IMR-90 (cell line): ENCODE measurements at regions not wholly inside any gene's neighbourhood (a gene's known extent, or its start where the extent isn't known, plus 50 kb on each side); places are given as distances from the start of the nearest gene placed in this dataset.

Source experiments
- ATAC-seq: fragments of 200-7000 bp; cut with Tn5 transposase; 2 replicates; pipeline ENCODE4 v1.9.1; 2020; ENCODE audit warnings: low read depth, mild to moderate bottlenecking, moderate library complexity
- BruUV-seq: library from RNA; stranded (reverse); fragments of 400-500 nt; replicated peaks from 2 replicates; lab custom pipeline; 2021; lab: Mats Ljungman, UMichigan
- CTCF ChIA-PET: fragments of 300-600 bp; formaldehyde crosslinking; extraction: SDS; loops from one replicate; lab custom pipeline; 2021; ENCODE audit warnings: antibody characterized with exemption; lab: Yijun Ruan, JAX
- POLR2A ChIA-PET: fragments of 300-600 bp; sonication (Branson Sonifier 250); formaldehyde crosslinking; loops from one replicate; lab custom pipeline; 2022; ENCODE audit warnings: antibody characterized with exemption; ENCODE audit not compliant: unreplicated experiment; lab: Charles Lee
- DNase-seq: peaks from one replicate; pipeline ENCODE4 v3.0.0; 2013
- H2AFZ ChIP-seq: replicated peaks from 2 replicates; pipeline ENCODE3; 2013; ENCODE audit warnings: low read length, mild to moderate bottlenecking; ENCODE audit not compliant: poor library complexity
- H2AK5ac ChIP-seq: 2 replicates; pipeline ENCODE4 v1.6.1; 2013; ENCODE audit warnings: low read depth, low read length, inconsistent platforms
- H2AK9ac ChIP-seq: replicated peaks from 2 replicates; pipeline ENCODE3; 2013; ENCODE audit warnings: mild to moderate bottlenecking, low read depth, low read length, moderate library complexity; ENCODE audit not compliant: poor library complexity
- H2BK120ac ChIP-seq: 2 replicates; pipeline ENCODE4 v1.6.1; 2013; ENCODE audit warnings: low read depth, low read length, inconsistent platforms
- H2BK15ac ChIP-seq: 3 replicates; pipeline ENCODE4 v1.6.1; 2013; ENCODE audit warnings: low read depth, low read length, inconsistent platforms
- H2BK20ac ChIP-seq: 2 replicates; pipeline ENCODE4 v1.6.1; 2013; ENCODE audit warnings: low read depth, mild to moderate bottlenecking, inconsistent platforms, low read length, moderate library complexity
- H2BK5ac ChIP-seq: 2 replicates; pipeline ENCODE4 v1.6.1; 2013; ENCODE audit warnings: mild to moderate bottlenecking, low read depth, low read length, inconsistent platforms; ENCODE audit not compliant: poor library complexity, severe bottlenecking
- H3K14ac ChIP-seq: replicated peaks from 2 replicates; pipeline ENCODE4 v1.6.1; 2013; ENCODE audit warnings: low read depth, low read length, inconsistent platforms
- H3K18ac ChIP-seq: 2 replicates; pipeline ENCODE4 v1.6.1; 2013; ENCODE audit warnings: low read depth, low read length, control low read depth
- H3K23ac ChIP-seq: 2 replicates; pipeline ENCODE4 v1.6.1; 2013; ENCODE audit warnings: low read depth, low read length, inconsistent platforms
- H3K27ac ChIP-seq: 2 replicates; pipeline ENCODE4 v1.5.1; 2013; ENCODE audit warnings: mild to moderate bottlenecking, control low read depth, low read length; ENCODE audit not compliant: insufficient read depth
- H3K27me3 ChIP-seq: 2 replicates; pipeline ENCODE4 v1.6.1; 2013; ENCODE audit warnings: low read length; ENCODE audit not compliant: control insufficient read depth, insufficient read depth
- H3K36me3 ChIP-seq: 2 replicates; pipeline ENCODE4 v1.6.1; 2013; ENCODE audit warnings: low read length, mixed read lengths; ENCODE audit not compliant: control insufficient read depth, insufficient read depth
- H3K4ac ChIP-seq: 2 replicates; pipeline ENCODE4 v1.6.1; 2013; ENCODE audit warnings: low read depth, low read length, inconsistent platforms
- H3K4me1 ChIP-seq: 2 replicates; pipeline ENCODE4 v1.6.1; 2013; ENCODE audit warnings: low read length, mixed read lengths; ENCODE audit not compliant: control insufficient read depth, insufficient read depth
- H3K4me2 ChIP-seq: 2 replicates; pipeline ENCODE4 v1.6.1; 2013; ENCODE audit warnings: low read depth, mild to moderate bottlenecking, control low read depth, low read length, moderate library complexity
- H3K4me3 ChIP-seq: 2 replicates; pipeline ENCODE4 v1.5.1; 2013; ENCODE audit warnings: low read depth, mild to moderate bottlenecking, control low read depth, low read length, moderate library complexity; ENCODE audit not compliant: insufficient read depth
- H3K56ac ChIP-seq: 2 replicates; pipeline ENCODE4 v1.6.1; 2013; ENCODE audit warnings: low read length, inconsistent platforms; ENCODE audit not compliant: insufficient read depth; ENCODE audit errors: extremely low read depth
- H3K79me1 ChIP-seq, 2 experiments: 2 replicates each; pipeline ENCODE4 v1.6.1; 2013; ENCODE audit warnings: low read length in 2 of 2, inconsistent platforms in 1 of 2, low read depth in 1 of 2
- H3K9ac ChIP-seq: 2 replicates; pipeline ENCODE4 v1.6.1; 2013; ENCODE audit warnings: low read depth, low read length, control low read depth
- H3K9me1 ChIP-seq: 2 replicates; pipeline ENCODE4 v1.6.1; 2013; ENCODE audit warnings: low read length, inconsistent platforms; ENCODE audit not compliant: insufficient read depth
- H3K9me3 ChIP-seq: 2 replicates; pipeline ENCODE4 v1.6.1; 2013; ENCODE audit warnings: low read length; ENCODE audit not compliant: control insufficient read depth, insufficient read depth
- H4K20me1 ChIP-seq: 2 replicates; pipeline ENCODE4 v1.6.1; 2013; ENCODE audit warnings: low read length, inconsistent platforms; ENCODE audit not compliant: insufficient read depth
- H4K5ac ChIP-seq: 2 replicates; pipeline ENCODE4 v1.6.1; 2013; ENCODE audit warnings: mild to moderate bottlenecking, low read depth, low read length, control low read depth
- H4K8ac ChIP-seq, 2 experiments: 2 replicates each; pipeline ENCODE4 v1.6.1; 2013; ENCODE audit warnings: low read depth in 2 of 2, low read length in 2 of 2, control low read depth in 1 of 2, inconsistent platforms in 1 of 2
- H4K91ac ChIP-seq: 2 replicates; pipeline ENCODE4 v1.6.1; 2013; ENCODE audit warnings: low read depth, low read length, inconsistent platforms; ENCODE audit not compliant: insufficient read depth
- BHLHE40 ChIP-seq: fragments of 150-350 bp; IDR thresholded peaks from 2 replicates; pipeline ENCODE4 v1.6.1; 2016; ENCODE audit warnings: mild to moderate bottlenecking, low read depth, low read length
- CTCF ChIP-seq: conservative IDR thresholded peaks from 2 replicates; pipeline ENCODE4 v1.5.1; 2012; ENCODE audit warnings: mild to moderate bottlenecking, low read depth, low read length, improper control_type of control experiment
- FOS ChIP-seq: fragments of 150-350 bp; IDR thresholded peaks from 2 replicates; pipeline ENCODE4 v1.6.1; 2016; ENCODE audit warnings: low read depth, low read length
- MAFK ChIP-seq: IDR thresholded peaks from 2 replicates; pipeline ENCODE4 v1.6.1; 2012; ENCODE audit warnings: low read depth, low read length, improper control_type of control experiment
- MAZ ChIP-seq: IDR thresholded peaks from 2 replicates; pipeline ENCODE4 v1.6.1; 2012; ENCODE audit warnings: low read depth, mild to moderate bottlenecking, low read length, improper control_type of control experiment, moderate library complexity, borderline replicate concordance
- POLR2A ChIP-seq: IDR thresholded peaks from 2 replicates; pipeline ENCODE4 v1.6.1; 2012; ENCODE audit warnings: mild to moderate bottlenecking, low read depth, low read length
- RAD21 ChIP-seq: IDR thresholded peaks from 2 replicates; pipeline ENCODE4 v1.6.1; 2012; ENCODE audit warnings: low read length, improper control_type of control experiment
- RFX5 ChIP-seq: IDR thresholded peaks from 2 replicates; pipeline ENCODE4 v1.8.0; 2012; ENCODE audit warnings: low read depth, mild to moderate bottlenecking, low read length, moderate library complexity
- SMC3 ChIP-seq: fragments of 150-350 bp; IDR thresholded peaks from 2 replicates; pipeline ENCODE4 v1.6.1; 2016; ENCODE audit warnings: low read depth, mild to moderate bottlenecking, antibody characterized with exemption, low read length, moderate library complexity
- WGBS, 2 experiments: methylation state at CpG; one replicate each; pipeline versions ENCODE4 v1.1.5 to v1.1.7; 2013; ENCODE audit warnings: missing lambda C conversion rate in 2 of 2; ENCODE audit not compliant: insufficient read length in 1 of 2; ENCODE audit errors: extremely low coverage in 2 of 2; 5-methylcytosine and 5-hydroxymethylcytosine counted together
- dilution Hi-C: fragments of 300-500 bp; cut with HindIII; formaldehyde crosslinking; loops from one replicate; pipeline ENCODE4 v1.14.3; 2018; ENCODE audit warnings: low sequenced_read_pairs; ENCODE audit not compliant: unreplicated experiment
- in situ Hi-C: fragments of 300-500 bp; cut with MboI; formaldehyde crosslinking; loops from 3 replicates; pipeline ENCODE4 v1.14.3; 2019; ENCODE audit warnings: low sequenced_read_pairs, inconsistent platforms, mixed read lengths
- intact Hi-C: fragments of 100-400 bp; cut with micrococcal nuclease; formaldehyde crosslinking; loops from 2 replicates; pipeline ENCODE4 v1.10.0; 2022
- TF ChIP-seq, protein P1 (sequence below): fragments of 150-350 bp; IDR thresholded peaks from 2 replicates; pipeline ENCODE4 v1.6.1; 2017; ENCODE audit warnings: mild to moderate bottlenecking, antibody characterized with exemption, low read length, low read depth
- TF ChIP-seq, protein P2 (sequence below): fragments of 150-350 bp; IDR thresholded peaks from 2 replicates; pipeline ENCODE4 v1.6.1; 2016; ENCODE audit warnings: low read depth, mild to moderate bottlenecking, low read length, moderate library complexity, borderline replicate concordance

DNA sequence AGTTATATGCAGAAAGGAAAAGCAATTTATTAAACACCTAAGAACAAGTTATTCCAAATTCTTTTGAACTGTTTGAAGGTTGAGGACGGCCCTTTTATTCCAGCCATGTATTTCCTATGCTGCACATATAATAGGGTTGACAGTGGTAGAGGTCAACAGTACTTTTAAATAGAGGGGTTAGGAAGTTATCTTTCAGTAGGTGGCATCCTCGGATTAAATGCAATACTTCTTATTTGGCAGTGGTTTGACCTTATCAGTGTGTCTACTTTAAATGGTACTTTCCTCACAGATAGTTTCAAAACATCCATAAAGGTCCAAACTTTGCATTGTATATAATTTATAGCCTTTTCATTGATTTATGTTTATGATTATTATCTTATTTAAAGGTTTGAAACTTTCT, 558.7 kb downstream of the TUSC7 start:
- Histone ChIP-seq H4K91ac (no peak overlapping the region), H3K18ac (no peak overlapping the region), H3K4me2 (no peak overlapping the region), H3K27me3 (no peaks in the 10 kb centered on the region), H3K4ac (no peak overlapping the region), H3K36me3 (no peaks in the 10 kb centered on the region), H3K9me1 (no peaks in the 10 kb centered on the region), H3K4me1 (no peaks in the 10 kb centered on the region), H4K5ac (no peak overlapping the region), H3K9me3 (no peaks in the 10 kb centered on the region), H3K27ac (no peak overlapping the region), H3K56ac (no peak overlapping the region), H2BK15ac (no peak overlapping the region), H2AK5ac (no peak overlapping the region), H2BK20ac (no peak overlapping the region), H2AFZ (no peak overlapping the region), H3K23ac (no peak overlapping the region), H4K20me1 (no peaks in the 10 kb centered on the region), H2BK120ac (no peak overlapping the region), H4K8ac (no peak overlapping the region), H3K9ac (no peak overlapping the region), H2BK5ac (no peak overlapping the region), H3K79me1 (no peaks in the 10 kb centered on the region), H3K4me3 (no peak overlapping the region), H2AK9ac (no peak overlapping the region), H3K14ac (no peak overlapping the region)
- ATAC-seq = no peak
- no peak for DNase-seq
- ChIA-PET POLR2A (no interaction called here), CTCF (no interaction called here)
- WGBS, 2 experiments = no CpG with 5 or more reads among the region's 2 CpGs
- dilution Hi-C loops = no loop called here
- in situ Hi-C loops = no loop called here
- intact Hi-C loops = no loop called here
- BruUV-seq = no TSS peak
- no peak for TF ChIP-seq RFX5
- TF ChIP-seq, protein P1, sequence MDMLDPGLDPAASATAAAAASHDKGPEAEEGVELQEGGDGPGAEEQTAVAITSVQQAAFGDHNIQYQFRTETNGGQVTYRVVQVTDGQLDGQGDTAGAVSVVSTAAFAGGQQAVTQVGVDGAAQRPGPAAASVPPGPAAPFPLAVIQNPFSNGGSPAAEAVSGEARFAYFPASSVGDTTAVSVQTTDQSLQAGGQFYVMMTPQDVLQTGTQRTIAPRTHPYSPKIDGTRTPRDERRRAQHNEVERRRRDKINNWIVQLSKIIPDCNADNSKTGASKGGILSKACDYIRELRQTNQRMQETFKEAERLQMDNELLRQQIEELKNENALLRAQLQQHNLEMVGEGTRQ = no peak
- TF ChIP-seq MAZ = no peak
- TF ChIP-seq CTCF = no peak
- TF ChIP-seq MAFK = no peak
- no peak for TF ChIP-seq SMC3
- no peak for TF ChIP-seq RAD21
- no peak for TF ChIP-seq BHLHE40
- TF ChIP-seq, protein P2, sequence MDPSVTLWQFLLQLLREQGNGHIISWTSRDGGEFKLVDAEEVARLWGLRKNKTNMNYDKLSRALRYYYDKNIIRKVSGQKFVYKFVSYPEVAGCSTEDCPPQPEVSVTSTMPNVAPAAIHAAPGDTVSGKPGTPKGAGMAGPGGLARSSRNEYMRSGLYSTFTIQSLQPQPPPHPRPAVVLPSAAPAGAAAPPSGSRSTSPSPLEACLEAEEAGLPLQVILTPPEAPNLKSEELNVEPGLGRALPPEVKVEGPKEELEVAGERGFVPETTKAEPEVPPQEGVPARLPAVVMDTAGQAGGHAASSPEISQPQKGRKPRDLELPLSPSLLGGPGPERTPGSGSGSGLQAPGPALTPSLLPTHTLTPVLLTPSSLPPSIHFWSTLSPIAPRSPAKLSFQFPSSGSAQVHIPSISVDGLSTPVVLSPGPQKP = no peak
- no peak for TF ChIP-seq POLR2A
- no peak for TF ChIP-seq FOS
